ENCODE measurements at regions not wholly inside any gene's neighbourhood (a gene's known extent, or its start where the extent isn't known, plus 50 kb on each side); places are given as distances from the start of the nearest gene placed in this dataset.

- TF ChIP-seq, protein P1, sequence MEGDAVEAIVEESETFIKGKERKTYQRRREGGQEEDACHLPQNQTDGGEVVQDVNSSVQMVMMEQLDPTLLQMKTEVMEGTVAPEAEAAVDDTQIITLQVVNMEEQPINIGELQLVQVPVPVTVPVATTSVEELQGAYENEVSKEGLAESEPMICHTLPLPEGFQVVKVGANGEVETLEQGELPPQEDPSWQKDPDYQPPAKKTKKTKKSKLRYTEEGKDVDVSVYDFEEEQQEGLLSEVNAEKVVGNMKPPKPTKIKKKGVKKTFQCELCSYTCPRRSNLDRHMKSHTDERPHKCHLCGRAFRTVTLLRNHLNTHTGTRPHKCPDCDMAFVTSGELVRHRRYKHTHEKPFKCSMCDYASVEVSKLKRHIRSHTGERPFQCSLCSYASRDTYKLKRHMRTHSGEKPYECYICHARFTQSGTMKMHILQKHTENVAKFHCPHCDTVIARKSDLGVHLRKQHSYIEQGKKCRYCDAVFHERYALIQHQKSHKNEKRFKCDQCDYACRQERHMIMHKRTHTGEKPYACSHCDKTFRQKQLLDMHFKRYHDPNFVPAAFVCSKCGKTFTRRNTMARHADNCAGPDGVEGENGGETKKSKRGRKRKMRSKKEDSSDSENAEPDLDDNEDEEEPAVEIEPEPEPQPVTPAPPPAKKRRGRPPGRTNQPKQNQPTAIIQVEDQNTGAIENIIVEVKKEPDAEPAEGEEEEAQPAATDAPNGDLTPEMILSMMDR (IDR thresholded peaks at IDR 0.05; ENCODE audit: insufficient read depth, low read length, poor library complexity, severe bottlenecking): no peak
- TF ChIP-seq EZH2phosphoT487 (conservative IDR thresholded peaks at IDR 0.05; ENCODE audit: low read length): no peak
These were observed 511.3 kb downstream of the ARL4A start for GRCh38 chr7:13198727-13199126.

Measured in SU-DHL-6 (cell line).